HG02885 (cell line): ENCODE measurements at regions not wholly inside any gene's neighbourhood (a gene's known extent, or its start where the extent isn't known, plus 50 kb on each side); places are given as distances from the start of the nearest gene placed in this dataset.
"Not testable (repeated sequence)": the region's sequence is repeated elsewhere in the genome, so short reads cannot be mapped to it uniquely, and the experiment has no call there.

Experiments used
- ATAC-seq: cut with Tn5 transposase; IDR thresholded peaks from one replicate; pipeline ENCODE4 v1.9.1; 2021; ENCODE audit warnings: mild to moderate bottlenecking; ENCODE audit not compliant: unreplicated experiment, poor library complexity

DNA sequence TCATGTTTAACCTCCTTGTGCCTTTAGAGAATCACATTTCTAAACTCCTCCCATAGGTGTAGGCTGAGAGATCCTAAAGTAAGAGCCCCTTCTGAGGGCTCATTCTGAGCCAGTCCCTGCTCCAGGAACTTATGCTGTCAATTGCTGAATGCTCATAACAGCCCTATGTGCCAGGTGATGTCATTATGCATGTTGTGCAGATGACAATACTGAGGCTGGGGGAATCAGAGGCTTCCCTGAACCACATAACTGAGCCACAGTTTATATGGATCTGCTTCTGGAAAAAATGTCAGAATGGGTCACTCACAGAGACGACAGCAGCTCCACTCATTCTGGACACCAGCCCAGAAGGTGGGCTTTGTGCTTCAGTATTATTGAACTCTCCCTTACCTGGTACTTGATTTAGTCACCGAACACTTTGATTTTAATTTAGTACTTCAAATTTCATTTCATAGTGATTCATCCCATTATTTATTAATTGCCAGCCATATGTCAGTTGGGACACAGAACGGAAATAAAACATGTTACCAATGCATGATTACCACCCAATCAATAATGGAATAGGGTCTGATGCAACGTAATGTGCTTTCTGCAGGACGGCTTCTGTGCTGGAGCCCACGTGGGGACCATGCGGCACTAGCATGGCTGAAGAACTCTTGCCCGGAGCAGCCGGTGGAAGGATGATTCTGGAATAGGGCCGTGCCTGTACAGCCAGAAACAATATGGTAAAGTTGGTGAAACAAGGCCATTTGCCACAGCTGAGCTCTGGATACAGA lies 406.3 kb downstream of the IRX1 start:
- no peak for ATAC-seq

DNA sequence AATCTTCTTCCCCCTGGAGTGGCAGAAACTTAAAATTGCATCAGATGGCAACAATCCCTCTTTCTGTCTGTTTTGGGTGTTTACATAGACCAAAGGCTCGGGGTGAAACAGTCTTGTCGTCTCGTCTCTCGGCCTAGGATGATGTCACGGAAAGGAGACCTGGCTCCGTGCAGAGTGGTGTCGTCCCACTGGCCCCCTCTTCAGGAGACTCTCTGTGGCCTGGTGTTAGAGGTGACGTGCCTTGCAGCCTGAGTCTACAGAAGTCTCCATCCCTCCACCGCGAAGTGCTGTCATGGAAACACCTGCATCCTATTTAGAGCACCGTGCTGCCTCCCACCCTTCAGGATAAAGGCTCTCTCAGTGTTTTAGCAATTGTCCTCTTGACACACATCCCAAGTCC lies 409.7 kb downstream of the IRX1 start:
- no peak for ATAC-seq

DNA sequence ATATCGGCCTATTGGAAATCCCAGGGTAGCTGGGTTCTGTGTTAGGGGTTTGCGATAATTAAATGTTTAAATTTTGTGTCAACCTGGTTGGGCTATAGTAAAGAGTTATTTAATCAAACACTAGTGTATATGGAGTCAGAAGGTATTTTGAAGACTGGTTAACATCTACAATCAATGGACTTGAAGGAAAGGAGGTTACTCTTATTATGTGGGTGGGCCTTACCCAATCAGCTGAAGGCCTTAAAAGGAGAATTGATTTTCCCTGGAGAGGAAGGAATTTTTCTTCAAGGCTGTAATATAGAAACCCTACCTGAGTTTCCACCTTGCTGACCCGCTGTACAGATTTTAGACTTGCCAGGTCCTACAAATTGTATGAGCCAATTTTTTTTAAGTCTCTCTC lies 411.4 kb downstream of the IRX1 start:
- ATAC-seq = no peak

DNA sequence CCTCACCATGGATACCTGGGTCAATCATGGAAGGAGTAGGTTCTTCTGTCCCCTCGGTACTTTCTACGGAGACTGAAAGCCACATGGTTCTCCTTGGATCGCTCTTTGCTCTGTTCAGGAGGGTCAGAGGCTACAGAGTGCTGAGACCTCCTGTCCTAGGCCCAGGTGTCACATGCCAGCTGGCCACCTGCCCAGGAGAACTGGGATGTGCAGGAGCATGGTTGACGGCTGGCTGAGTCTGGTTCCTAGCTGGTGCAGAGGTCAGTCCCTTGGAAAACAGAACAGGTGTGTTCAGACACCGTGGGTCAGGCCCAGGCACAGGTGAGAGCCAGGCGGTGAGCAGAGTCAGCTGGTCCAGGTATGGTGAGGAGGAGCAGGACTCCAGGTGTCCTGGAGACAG lies 416.3 kb downstream of the IRX1 start:
- ATAC-seq = no peak

DNA sequence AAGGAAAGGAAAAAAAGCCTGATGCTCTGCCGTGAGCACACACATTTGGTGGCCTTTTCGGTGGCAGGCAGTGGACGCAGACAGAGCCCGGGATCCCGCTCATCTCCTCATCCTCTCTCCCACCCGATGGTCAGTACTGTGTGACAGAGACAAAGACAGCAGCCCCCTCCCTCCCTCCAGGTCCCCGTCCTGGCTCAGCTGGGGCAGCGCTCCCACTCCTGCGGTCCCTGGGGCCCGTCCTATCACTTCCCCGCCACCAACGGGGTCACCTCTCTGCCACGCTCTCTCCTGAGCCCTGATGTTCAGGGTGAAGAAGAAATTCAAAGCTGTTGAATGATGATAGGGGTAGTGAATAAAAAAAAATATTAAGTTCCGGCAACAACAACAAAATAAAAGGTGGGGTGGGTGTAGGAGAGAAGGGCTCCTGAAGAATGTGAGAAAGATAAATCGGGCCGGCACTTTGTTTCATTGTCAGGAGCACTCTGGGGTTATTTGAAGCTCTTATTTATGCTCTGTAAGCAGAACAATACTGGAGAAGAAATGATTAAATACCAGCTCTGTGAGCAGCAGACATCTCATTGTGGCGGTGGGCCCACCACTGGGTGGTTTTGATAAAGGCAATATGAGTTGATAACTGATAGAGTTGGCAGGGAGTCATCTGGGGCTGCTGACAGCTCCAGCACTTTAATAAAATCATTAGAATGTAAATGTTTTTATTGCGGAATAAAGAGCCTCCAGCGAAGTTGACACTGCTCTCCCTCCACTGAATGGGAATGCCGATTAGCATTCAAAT lies 417.7 kb downstream of the IRX1 start:
- no peak for ATAC-seq

DNA sequence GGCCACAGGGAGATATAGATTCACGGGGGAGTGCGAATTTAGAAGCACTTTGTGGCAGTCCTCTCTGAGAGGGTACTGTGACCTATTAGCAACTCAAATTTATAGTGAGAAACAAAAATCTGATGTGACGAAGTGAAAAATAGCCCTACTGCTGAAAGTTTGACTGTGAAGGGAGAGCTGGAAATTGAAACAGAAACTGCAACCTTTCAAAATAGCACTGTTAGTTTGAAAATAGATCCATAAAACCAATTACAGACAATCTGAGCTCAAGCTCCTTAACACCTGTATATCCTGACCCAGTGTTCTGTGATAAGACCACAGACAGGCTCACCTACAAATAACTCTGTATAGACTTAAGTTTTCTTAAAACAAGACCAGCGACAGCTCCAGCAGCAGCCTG lies 420.1 kb downstream of the IRX1 start:
- no peak for ATAC-seq

DNA sequence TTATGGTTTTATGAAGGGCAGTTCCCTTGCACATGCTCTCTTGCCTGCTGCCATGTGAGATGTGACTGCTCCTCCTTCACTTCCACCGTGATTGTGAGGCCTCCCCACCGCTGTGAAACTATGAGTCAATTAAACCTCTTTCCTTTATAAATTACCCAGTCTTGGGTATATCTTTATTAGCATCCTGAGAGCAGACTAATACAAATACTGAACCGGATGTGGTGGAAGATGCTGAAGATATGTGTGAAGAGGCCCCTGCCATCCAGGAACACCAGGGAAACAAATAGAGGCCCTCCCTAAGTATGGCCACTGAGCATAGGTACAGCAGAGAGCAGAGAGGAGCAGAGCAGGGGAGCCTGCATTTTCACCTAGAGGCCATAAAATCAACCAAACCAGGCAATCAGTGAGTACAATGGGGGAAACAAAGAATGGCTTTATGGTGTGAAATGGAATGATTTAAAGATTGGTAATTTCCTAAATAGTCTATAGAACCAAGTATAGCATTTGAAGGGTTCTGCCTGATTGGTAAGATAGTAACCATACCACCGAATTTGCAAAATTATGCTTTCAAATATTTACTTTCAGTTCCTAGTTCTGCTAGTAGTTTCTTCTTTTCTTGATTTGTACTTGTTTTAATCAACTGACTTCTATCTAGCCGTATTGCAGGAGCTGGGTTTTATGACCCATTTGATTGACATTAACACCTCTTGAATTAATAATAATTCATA lies 421.6 kb downstream of the IRX1 start:
- ATAC-seq = no peak

DNA sequence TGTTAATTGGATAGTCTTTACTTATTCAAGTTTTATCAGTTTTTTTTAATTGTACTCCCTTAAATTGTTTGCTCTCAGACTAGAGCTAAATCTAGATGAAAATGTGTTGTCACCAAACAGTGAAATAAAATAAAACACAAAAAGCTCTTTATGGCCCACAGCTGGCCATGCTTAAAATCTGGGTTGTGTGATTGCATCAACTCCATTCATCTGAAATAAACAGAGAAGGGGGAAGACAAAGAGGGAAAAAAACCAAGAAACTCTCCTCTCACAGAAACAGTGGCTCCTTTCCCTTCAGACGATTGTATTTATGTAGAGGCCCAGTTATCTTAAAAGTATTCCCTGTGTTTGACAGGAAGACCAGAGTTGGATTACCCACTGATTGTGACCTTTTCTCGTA lies 422.4 kb downstream of the IRX1 start:
- no peak for ATAC-seq

DNA sequence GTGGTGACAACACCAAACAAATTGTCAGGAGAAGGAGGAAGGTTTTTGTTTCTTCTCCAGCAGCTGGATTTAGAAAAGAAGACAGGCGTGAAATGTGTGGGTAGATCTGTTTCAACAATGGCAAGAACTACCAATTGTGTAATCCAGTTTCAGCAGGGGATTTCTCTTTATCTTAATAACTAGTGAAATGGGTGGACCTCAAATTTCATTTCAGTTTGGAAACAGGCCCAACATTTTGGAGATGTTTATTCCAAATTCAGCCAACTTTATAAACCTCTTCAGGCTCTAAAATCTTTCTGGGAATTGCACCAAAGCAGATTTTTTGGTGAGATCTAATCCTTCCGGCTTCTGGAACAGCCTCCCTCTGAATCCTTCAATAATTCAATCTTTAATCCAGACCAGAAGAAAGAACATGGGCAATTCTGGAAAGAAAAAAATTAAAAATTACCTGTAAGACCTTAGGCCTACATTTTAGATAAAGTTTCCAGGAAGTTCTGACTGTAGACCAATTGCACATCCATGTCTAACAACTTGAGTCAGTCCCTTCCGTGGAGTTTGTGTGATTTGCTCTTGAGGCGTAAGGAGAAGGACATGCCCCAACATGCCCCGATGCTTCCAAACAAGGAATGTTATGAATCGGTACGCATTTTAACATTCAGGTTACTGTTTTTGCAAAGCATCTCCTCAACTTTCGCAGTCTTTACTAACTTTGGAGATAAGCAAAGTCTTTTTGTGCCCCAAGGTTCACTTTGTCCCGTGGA lies 423.6 kb downstream of the IRX1 start:
- no peak for ATAC-seq

DNA sequence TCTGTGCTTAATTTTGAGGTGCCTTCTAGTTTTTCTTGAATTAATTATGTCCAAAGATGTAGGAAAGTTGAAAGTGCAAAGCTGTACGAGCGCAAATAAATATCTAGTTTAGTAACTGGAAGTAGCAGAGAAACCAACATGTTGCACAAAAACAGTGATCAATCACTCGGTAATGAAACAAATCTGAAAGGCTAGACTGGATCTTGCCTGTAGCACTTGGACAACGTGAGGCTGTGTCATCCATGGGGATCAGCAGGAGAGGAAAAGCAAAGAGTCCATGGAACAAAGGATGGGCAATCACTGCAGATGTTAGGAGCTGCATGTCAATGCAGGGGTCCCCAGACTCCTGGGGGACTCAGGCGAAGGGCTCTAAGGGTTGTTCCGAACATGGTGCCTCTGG lies 424.2 kb downstream of the IRX1 start:
- ATAC-seq = no peak

DNA sequence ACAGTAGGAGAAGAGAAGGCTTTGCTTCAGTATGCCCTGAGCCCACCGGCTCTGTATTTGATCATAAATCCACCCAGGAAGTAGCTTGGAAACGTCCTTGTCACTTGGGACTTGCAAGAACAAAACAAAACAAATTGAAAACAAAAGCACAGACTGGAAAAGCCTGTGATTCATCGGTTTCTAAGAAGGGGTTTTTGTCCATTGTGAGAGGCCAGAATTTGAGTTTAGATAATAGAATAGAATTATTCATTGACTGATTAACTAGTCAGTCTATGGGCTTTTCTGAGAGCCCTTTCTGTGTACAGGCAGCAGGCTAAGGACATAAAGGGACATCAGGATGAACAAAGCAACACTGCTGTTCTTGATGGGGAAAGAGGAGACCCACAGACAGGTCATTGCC lies 424.8 kb downstream of the IRX1 start:
- ATAC-seq = no peak

DNA sequence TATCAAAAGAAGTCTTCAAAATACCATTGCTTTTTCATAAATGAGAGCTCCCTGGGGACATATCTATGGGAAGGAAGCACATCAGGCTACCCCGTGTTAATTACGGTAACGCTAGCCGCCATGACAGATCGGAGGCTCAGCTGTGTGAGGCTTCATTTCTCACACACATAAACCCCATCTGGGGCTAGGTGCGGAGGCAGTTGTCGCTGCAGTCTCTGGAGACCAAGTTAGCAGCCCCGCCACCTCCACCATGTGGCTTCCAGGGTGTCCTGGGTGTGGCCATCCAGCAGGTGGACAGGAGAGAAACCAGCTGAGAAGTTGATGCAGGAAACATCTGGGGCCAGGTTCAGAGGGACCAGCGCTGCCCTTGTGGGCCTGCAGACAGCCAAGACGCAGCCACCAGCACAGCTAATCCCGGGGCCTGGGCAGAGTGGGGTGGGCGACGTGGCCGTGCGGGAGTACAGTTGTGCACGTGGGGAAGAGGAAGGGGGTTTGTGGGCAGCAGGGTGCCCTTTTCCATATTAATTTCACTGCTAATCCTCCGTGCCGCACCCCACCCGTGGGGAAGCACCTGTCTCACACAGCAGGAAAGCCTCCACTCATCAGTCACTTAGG lies 426.5 kb downstream of the IRX1 start:
- no peak for ATAC-seq

DNA sequence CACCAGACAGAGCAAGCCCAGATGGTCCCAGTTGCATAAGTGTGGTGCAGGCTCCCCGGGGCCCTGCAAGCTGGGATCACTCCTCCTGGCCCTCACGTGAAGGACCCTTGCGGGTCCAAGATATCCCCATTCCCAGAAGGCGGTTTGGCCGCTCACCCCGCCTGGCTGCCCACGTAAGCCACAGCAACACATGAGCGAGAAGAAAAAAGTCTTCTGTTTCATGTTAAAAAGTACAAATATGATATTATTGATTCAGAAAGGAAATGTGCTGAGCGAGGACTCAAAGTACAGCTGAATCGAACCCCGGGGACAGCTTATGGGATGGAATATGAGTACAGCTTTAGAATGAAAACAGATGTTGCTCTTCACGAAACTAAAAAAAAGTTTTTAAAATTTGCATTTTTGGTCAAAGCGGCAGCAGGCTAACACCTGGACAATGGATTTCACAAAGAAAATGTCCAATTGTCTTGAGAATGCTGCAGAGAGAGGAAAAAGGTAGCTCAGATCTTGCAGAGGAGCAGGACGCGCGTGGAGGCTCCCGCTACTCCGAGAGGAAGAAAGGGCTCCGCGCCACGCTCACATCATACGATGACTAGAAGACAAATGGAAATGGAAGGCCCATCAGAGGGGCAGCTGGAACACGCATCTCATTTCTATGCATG lies 427.6 kb downstream of the IRX1 start:
- no peak for ATAC-seq

DNA sequence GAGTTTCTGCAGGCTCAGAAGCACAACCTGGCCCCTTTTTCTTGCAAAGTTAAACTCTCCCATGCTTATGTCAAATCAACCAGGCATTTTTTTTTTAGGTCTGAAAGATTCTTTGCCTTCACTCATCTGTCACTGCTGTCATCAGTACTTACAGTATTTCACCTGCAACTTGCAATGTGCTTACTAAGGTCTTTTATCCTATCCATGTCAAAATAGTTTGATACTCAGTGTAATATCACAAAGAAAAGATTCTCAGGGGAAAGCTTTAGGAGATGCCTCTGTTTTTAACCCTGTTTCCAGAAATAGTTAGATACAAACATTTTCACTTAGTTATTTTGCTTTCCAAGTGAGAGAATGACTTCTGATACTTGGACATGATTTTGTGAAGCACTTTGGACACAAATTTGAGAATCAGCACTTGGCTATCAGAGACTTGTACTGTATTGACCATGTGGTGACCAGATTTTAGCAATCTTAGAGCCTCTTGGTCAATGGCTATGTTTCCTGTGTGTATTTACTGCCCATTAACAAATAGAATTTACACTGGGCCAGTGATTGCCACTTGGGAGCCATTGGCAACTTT lies 428.2 kb downstream of the IRX1 start:
- ATAC-seq = no peak

DNA sequence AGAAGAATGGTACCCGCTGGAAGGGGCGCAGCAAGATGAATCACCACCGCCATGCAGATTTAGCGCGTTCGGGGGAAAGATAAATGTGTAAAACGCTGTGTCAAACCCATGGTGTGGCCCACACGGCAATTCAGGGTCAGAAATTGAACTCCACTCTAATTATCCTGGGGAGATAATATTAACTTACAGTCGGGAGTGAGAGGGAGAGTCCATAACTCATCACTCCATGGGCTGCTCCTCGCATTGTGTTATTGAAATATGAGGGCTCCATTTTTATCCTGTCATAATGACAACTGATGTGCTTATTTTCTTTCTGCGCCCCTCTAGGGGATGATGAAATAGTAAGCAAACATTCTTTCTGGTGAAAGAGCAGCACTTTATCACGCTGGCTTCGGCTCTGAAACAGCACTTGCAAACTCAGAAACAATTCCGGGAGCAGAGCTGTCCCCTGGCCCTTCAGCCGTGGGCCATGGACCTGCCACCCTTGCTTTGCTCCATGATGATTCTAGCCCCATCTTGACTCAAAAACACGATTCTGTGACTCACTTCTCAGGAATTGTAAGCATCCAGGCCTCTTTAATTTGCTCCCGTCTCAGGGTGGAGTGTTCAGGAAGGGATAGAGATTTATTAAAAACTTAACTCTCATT lies 431.6 kb downstream of the IRX1 start:
- no peak for ATAC-seq

DNA sequence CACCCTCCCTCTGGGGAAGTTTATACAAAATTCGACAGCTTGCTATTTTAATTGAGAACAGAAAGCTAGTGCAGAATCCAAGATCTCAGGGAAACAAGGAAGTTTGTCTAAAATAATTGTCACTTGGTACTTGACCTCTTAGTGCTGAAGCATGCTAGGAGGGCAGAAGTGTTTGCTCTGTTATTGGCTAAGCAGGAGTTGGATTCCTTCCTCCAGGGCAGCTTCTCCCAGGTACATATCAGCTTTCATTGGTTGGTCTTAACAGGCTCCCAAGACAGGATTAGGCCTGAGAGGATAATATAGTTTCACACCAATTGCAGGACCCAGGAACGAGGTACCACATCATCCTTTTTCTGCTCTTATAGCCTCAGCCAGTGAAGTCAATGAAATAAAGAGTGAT lies 432.8 kb downstream of the IRX1 start:
- ATAC-seq = no peak

DNA sequence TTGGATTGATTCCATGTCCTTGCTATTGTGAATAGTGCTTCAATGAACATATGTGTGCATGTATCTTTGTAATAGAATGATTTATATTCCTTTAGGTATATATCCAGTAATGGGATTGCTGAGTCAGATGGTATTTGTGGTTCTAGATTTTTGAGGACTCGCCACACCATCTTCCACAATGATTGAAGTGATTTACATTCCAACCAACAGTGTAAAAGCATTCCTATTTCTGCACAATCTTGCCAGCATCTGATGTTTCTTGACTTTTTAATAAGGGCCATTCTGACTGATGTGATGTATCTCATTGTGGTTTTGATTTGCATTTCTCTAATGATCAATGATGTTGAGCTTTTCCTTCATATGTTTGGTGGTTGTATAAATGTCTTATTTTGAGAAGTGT lies 437.9 kb downstream of the IRX1 start:
- not testable (repeated sequence) for ATAC-seq

DNA sequence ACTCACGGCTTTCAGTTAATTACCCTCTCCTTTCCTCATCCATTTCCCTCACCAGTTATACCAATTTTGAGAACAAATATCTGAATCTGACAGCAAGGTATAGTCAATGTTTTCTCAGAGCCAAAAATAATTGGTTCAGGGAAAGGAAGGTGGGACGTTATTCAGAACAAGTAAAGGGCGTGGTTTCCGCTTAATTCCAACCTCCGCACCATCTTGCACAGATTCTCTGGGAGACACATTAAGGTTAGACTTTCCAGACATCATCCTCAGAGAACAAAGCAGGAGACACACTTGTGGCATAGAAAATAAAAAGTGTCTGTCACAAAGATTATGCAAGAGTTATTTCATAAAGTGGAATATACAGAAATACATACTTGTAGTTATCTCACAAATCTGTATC lies 441.2 kb downstream of the IRX1 start:
- no peak for ATAC-seq

DNA sequence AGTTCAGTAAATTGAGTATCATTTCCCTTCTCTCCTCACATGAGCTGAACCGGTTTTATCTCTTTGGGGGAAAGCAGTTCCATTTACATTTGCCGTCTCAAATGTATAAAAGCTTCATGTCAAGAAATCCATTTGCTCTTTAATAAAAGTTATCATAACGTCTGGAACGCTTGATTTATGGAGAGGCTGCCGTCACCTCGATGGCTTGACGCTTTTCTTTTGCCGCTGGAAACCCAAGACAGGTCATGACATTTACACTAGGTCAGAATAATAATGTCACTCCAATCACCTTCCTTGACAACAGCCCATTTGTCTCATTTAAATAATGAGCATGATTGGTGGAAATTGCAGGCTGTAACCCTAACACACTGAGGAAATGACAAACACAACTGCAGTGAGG lies 443.4 kb downstream of the IRX1 start:
- ATAC-seq = no peak
